GM21367 (cell line): ENCODE measurements at regions not wholly inside any gene's neighbourhood (a gene's known extent, or its start where the extent isn't known, plus 50 kb on each side); places are given as distances from the start of the nearest gene placed in this dataset.
"Not testable (repeated sequence)": the region's sequence is repeated elsewhere in the genome, so short reads cannot be mapped to it uniquely, and the experiment has no call there.

Source experiments
- ATAC-seq: cut with Tn5 transposase; IDR thresholded peaks from one replicate; pipeline ENCODE4 v1.9.1; 2021; ENCODE audit not compliant: unreplicated experiment

- no peak for ATAC-seq
These were observed 91.8 kb upstream of the F13A1 start for GRCh38 chr6:6412221-6412620.

- no peak for ATAC-seq
These were observed 92.2 kb upstream of the F13A1 start for GRCh38 chr6:6412700-6413099.

GRCh38 chr6:6414931-6415330 is 94.5 kb upstream of the F13A1 start:
- no peak for ATAC-seq

DNA sequence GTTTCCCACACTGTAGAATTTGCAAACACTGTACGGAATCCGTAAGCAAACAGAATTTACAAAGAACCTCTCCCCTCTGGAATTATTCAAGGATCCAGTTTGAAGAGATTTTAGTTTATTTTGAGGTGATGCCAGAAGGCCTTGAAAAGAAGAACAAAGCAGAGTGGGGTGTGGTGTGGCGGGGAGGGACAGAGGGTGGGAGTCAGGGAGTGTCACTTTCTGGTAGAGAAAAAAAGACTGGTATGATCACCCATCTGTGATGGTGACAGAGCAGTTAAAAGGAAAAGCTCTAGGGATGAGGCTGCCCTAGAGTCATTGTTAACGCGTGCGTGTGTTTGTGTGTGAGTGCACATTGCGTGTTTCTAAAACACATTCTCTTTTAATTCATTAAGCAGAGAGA is 97.0 kb upstream of the F13A1 start:
- ATAC-seq = no peak

DNA sequence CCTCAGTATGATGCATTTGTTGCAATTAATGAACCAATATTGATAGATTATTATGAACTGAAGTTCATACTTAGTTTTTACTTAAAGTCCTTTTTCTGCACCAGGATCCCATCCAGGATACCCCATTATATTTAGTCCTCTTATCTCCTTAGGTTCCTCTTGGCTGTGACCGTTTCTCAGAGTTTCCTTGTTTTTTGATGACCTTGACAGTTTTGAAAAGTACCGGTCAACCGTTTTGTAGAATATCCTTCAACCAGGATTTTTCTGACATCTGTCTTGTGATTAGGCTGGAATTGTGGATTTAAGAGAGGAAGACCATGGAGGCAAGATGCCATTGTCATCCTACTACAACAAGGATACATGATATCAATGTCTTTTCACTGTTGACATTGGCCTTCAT is 98.0 kb upstream of the F13A1 start:
- ATAC-seq = no peak

DNA sequence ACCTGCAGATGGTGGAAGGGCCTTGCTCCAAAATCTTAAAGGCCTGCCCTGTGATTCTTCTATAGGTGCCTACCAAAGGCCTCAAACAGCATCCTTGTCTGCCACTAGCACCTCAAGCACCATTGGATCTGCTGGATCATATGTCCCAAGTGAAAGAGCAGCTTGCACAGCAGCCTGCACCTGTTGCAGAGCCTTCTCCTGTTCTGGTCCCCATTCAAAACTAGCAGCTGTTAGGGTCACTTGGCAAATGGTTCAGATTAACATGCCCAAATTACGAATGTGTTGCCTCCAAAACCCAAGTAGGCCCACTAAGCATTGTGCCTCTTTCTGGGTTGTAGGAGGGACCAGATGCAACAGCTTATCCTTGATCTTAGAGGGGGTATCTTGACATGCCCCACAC is 99.6 kb upstream of the F13A1 start:
- ATAC-seq = no peak

GRCh38 chr6:6434151-6434550 is 113.7 kb upstream of the F13A1 start:
- no peak for ATAC-seq

GRCh38 chr6:6434723-6435122 is 114.3 kb upstream of the F13A1 start:
- ATAC-seq = no peak

DNA sequence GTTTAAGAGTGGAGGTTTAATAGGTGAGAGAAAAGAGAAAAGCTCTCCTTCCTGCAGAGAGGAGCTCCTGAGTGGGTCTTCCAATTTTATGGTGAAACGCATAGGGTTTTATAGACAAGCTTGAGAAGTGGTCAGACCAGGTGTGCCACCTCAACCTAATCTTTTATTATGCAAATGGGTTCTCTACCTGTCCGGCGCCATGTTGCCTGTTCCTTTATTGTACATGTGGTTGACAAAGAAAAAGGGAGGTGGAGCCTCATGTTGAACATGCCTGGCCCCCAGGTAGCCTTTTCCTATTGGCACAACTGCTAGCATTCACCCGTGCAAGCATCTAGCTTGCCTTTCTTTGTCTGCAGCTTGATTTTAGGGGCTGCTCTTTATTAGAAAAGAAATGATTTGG is 115.9 kb upstream of the F13A1 start:
- no peak for ATAC-seq

GRCh38 chr6:6436946-6437345 is 116.5 kb upstream of the F13A1 start:
- no peak for ATAC-seq

DNA sequence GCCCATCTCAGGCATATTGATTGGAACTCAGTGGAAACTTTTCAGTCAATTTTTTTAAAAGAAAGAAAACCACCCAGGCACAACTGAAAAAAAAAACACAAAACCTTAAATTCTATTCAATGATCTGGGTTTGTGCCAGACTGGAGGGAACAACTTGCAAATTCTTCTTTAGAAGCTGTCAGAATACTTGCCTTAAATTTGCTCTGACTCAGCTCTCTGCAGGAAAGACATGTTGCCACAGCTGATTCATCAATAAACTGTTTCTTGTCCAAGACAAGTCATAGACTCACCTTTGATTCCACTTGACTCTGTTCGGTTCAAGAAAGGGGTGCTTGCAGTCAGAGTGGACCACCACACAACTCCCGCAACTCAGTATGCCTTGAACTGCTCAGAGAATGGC is 117.8 kb upstream of the F13A1 start:
- ATAC-seq = no peak

DNA sequence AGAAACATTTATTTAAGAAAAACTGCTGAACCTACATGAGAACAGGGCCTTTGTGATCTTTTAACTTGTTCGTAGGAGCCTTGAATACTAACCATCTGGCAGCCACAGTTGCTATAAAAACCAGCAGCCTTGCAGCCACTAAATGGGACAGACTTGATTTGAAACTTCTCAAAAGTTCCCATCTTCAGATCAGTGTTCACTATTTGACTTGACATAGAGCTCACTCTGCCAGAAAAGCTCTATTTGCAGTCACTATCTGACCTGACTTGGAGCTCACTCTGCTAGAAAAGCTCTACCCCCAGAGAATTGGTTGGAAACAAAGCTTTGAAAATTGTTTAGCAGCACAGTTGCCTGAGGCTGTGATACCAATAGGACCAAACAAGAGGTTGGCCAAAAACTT is 119.3 kb upstream of the F13A1 start:
- no peak for ATAC-seq

DNA sequence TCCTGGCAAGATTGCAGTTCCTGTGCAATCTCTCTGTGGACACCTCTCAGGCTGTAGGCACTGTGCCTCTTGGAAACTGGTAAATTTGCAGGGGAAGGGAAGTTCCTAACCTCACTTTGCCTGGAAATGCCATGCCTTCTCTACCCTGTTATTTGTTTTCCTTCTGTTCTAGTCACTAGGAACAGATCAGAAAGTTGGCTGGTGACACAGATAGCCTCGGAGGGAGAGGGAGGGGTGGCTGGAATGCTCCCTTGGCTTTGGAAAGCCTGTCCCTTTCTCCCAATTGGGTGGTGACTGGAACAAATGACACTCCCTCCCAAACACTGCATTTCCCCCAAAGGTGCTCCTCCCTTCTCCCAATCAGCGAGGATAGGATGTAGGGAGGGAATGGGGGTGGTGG is 131.5 kb upstream of the F13A1 start:
- ATAC-seq = no peak

GRCh38 chr6:6453186-6453585 is 132.7 kb upstream of the F13A1 start:
- no peak for ATAC-seq

DNA sequence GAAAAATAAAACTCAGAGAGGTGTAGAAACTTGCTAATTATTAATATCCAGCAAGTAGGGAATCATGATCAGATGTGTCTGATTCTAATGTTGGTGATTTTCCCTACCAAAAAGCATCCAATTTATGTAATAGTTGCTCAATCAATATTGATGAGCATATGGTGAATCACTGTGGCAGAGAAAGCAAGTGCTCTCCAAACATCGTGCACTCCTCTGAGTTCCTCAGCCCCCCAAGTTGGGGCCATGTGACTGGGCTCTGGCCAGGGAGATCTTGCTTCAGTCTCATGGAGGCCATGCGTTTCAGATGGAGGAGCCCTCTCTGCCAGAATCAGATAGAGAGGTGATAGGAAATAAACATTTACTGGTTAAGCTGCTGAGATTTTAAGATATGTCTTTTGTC is 133.2 kb upstream of the LY86 start:
- no peak for ATAC-seq

DNA sequence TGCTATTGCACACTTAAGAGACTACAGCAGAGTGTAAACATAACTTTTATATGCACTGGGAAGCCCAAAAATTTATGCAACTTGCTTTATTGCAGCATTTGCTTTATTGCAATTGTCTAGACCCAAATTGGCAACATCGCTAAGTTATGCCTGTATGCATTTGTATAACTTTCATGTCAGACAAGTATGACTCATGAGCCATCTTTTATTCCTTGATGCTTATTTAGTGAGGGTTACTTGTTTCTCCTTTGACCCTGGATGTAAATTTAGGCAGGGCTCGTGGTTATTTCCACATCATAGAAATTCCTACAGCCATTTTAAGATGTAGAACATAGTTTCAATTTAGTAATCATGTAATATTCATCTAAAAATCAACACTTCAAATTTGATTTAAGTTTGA is 130.3 kb upstream of the LY86 start:
- no peak for ATAC-seq

GRCh38 chr6:6459963-6460362 is 128.6 kb upstream of the LY86 start:
- not testable (repeated sequence) for ATAC-seq

- no peak for ATAC-seq
These were observed 128.1 kb upstream of the LY86 start for GRCh38 chr6:6460416-6460815.

GRCh38 chr6:6461138-6461537 is 127.4 kb upstream of the LY86 start:
- ATAC-seq = no peak

DNA sequence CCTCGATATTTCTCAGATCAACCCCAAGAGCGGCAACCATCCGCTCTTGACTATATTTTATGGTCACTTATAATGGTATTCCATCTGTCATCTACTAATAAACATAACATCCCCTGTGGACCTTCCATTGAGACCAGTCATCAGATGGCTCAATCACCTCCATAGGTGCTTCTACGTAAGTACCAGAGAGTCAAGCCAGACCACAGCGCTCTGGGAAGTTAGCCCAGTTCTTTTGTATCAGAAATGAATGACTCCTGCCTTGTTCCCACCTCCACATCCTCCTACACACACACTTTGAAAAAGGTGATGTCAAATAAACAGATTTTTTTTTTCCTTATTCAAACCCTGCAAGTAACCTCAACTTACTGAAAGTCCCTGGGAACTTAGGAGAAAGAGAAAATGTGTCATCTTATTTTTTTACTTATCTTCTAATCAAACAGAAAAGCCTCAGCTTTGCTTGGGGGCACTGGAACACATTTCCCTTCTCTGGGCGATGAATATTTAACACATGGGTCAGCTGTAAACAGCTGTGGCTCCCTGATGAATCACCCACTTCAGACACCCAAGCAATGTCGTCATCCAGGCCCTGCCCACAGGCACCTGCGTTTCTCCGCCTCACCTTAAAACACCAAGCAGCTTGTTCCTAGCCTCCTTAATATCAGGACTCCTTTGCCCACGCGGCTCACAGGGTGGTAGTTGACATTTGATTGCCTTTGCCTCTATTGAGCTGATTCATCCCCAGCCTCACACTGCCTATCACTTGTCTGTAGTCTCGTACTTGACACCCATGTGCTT is 121.4 kb upstream of the LY86 start:
- no peak for ATAC-seq

DNA sequence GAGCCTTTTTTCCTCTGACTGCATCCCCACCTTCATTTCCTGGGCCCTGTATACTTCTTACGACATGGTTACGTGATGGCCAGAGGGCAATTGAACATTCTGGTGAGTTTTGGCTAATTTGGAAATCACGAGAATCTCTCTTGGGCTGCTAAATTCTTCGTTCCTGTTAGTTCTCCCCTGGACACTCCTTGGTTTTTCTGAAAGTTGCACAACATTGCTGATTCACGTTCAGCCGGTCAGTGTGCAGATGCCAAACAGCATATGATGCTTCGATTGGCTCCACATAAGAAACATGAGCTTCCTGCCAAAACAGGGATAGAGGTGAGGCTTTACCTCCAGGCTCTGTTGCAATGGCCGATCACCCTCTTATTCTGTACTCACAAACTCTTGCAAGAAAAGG is 119.4 kb upstream of the LY86 start:
- ATAC-seq = no peak

DNA sequence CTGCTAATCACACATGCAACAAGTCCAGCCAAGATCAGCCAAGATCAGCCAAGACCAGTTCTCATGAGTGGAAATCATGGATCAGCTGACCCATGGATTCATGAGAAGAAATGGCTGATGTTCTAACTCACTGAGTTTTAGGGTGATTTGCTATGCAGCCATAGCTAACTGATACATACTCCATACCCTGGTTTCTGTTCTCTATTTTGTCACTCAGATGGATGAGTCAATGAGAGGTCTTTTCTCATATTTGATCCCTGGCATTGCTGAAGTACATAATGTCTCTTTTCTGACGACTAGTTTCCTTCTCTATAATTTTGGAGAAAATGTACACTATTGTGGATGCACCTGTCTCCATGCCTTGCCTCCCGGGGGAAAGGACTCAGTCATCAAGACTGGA is 118.4 kb upstream of the LY86 start:
- ATAC-seq = no peak

DNA sequence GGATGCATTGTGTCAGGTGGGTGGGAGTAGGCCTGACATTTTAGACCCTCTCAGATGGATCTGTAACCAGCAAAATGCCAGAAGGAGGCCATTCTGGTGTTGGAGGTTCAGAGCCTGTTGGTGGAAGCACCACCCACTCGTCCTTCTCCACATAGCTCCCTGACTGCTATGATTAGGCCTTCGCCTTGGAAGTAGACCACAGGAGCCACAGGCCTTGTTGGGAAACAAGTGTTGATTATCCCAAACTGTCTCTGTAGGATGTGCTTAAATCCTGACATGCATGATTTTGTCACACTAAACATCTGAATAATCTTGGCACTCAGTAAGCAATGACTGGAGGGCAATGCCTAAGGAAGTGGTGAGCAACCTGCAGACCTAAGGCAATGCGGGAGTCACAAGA is 117.2 kb upstream of the LY86 start:
- ATAC-seq = no peak
